DOHH2 (cell line): ENCODE measurements at regions not wholly inside any gene's neighbourhood (a gene's known extent, or its start where the extent isn't known, plus 50 kb on each side); places are given as distances from the start of the nearest gene placed in this dataset.

Experiments used
- H3F3A ChIP-seq: fragments of 200-600 bp; sonication (generic), shearing (Covaris generic); 2 replicates; pipeline ENCODE4 v1.6.0; 2016; ENCODE audit warnings: antibody characterized with exemption, mild to moderate bottlenecking; ENCODE audit not compliant: control insufficient read depth, insufficient read depth
- H3K27ac ChIP-seq: fragments of 200-600 bp; sonication (generic); 2 replicates; pipeline ENCODE4 v1.5.1; 2014; ENCODE audit warnings: low read depth, mild to moderate bottlenecking, low read length, moderate library complexity
- H3K27me3 ChIP-seq: fragments of 200-600 bp; sonication (generic); 2 replicates; pipeline ENCODE4 v1.6.1; 2014; ENCODE audit warnings: mild to moderate bottlenecking, low read length, mixed read lengths; ENCODE audit not compliant: control insufficient read depth
- H3K36me3 ChIP-seq: fragments of 200-600 bp; sonication (generic); 2 replicates; pipeline ENCODE4 v1.6.1; 2014; ENCODE audit warnings: mild to moderate bottlenecking, low read length, moderate library complexity, mixed read lengths; ENCODE audit not compliant: control insufficient read depth
- H3K4me1 ChIP-seq: fragments of 200-600 bp; sonication (generic); 2 replicates; pipeline ENCODE4 v1.6.1; 2014; ENCODE audit warnings: mild to moderate bottlenecking, low read length, mixed read lengths; ENCODE audit not compliant: control insufficient read depth
- H3K4me2 ChIP-seq: fragments of 200-600 bp; sonication (generic); 2 replicates; pipeline ENCODE4 v1.6.0; 2014; ENCODE audit warnings: mild to moderate bottlenecking, low read length, moderate library complexity
- H3K4me3 ChIP-seq: fragments of 200-600 bp; sonication (generic); 2 replicates; pipeline ENCODE4 v1.5.1; 2014; ENCODE audit warnings: mild to moderate bottlenecking, low read length, mixed read lengths
- H3K79me2 ChIP-seq: fragments of 200-600 bp; sonication (generic); 2 replicates; pipeline ENCODE4 v1.6.1; 2014; ENCODE audit warnings: mild to moderate bottlenecking, low read length, mixed read lengths; ENCODE audit not compliant: control insufficient read depth
- H3K9me2 ChIP-seq: fragments of 200-600 bp; sonication (generic); replicated peaks from 2 replicates; pipeline ENCODE4 v1.6.1; 2014; ENCODE audit warnings: mild to moderate bottlenecking, low read length, mixed read lengths; ENCODE audit not compliant: control insufficient read depth
- H3K9me3 ChIP-seq: fragments of 200-600 bp; sonication (generic); 2 replicates; pipeline ENCODE4 v1.6.1; 2014; ENCODE audit warnings: antibody characterized with exemption, low read length, mixed read lengths; ENCODE audit not compliant: control insufficient read depth, insufficient read depth
- H4K20me1 ChIP-seq: fragments of 200-600 bp; sonication (generic); 2 replicates; pipeline ENCODE4 v1.6.0; 2014; ENCODE audit warnings: low read depth, mild to moderate bottlenecking, antibody characterized with exemption, low read length, moderate library complexity; ENCODE audit not compliant: control insufficient read depth, insufficient read depth
- EZH2phosphoT487 ChIP-seq: fragments of 200-600 bp; sonication (generic); IDR thresholded peaks from 2 replicates; pipeline ENCODE4 v1.6.1; 2017; ENCODE audit warnings: borderline replicate concordance, mild to moderate bottlenecking, antibody characterized with exemption, low read length, moderate library complexity, mixed read lengths
- TF ChIP-seq, protein P1 (sequence below): fragments of 200-600 bp; sonication (generic); IDR thresholded peaks from one replicate; pipeline ENCODE4 v1.5.1; 2014; ENCODE audit warnings: antibody characterized with exemption, mild to moderate bottlenecking, low read depth, low read length; ENCODE audit not compliant: poor library complexity, severe bottlenecking

DNA sequence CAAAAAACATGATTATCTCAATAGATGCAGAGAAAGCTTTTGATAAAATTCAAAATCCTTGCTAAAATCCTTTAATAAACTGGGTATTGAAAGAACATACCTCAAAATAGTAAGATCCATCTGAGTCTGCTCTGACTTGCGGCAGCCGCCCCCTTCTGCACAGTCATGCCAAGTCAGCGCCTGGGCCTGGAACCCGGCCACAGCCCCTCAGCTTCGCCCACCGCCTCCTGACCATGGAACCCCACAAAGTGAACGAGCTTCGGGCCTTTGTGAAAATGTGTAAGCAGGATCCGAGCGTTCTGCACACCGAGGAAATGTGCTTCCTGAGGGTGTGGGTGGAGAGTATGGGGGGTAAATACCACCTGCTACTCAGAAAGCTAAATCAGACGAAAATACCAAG, 270.9 kb upstream of the TFPI start:
- H3K9me3 ChIP-seq: no peaks in the 10 kb centered on the region
- no peaks in the 10 kb centered on the region for H3F3A ChIP-seq
- no peak overlapping the region for H3K4me3 ChIP-seq
- no peak overlapping the region for H3K4me2 ChIP-seq
- H3K9me2 ChIP-seq: no peaks in the 10 kb centered on the region
- no peaks in the 10 kb centered on the region for H3K27me3 ChIP-seq
- no peaks in the 10 kb centered on the region for H4K20me1 ChIP-seq
- H3K27ac ChIP-seq: no peak overlapping the region
- no peaks in the 10 kb centered on the region for H3K36me3 ChIP-seq
- H3K79me2 ChIP-seq: no peaks in the 10 kb centered on the region
- H3K4me1 ChIP-seq: no peaks in the 10 kb centered on the region
- TF ChIP-seq, protein P1, sequence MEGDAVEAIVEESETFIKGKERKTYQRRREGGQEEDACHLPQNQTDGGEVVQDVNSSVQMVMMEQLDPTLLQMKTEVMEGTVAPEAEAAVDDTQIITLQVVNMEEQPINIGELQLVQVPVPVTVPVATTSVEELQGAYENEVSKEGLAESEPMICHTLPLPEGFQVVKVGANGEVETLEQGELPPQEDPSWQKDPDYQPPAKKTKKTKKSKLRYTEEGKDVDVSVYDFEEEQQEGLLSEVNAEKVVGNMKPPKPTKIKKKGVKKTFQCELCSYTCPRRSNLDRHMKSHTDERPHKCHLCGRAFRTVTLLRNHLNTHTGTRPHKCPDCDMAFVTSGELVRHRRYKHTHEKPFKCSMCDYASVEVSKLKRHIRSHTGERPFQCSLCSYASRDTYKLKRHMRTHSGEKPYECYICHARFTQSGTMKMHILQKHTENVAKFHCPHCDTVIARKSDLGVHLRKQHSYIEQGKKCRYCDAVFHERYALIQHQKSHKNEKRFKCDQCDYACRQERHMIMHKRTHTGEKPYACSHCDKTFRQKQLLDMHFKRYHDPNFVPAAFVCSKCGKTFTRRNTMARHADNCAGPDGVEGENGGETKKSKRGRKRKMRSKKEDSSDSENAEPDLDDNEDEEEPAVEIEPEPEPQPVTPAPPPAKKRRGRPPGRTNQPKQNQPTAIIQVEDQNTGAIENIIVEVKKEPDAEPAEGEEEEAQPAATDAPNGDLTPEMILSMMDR: no peak
- no peak for TF ChIP-seq EZH2phosphoT487

DNA sequence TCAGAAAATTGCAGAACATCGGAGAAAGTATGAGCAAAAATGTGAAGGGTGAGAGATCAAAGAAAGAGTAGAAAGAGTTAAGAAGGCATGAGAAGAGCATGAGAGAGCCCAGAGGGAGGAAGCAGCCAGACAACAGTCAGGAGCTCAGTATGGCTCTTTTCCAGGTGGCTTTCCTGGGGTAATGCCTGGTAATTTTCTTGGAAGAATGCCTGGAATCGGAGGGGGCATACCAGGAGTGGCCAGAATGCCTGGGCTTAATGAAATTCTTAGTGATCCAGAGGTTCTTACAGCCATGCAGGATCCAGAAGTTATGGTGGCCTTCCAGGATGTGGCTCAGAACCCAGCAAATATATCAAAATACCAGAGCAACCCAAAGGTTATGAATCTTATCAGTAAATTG, 271.8 kb upstream of the TFPI start:
- Histone ChIP-seq H3K27me3 (no peaks in the 10 kb centered on the region), H3K4me1 (no peaks in the 10 kb centered on the region), H3F3A (no peaks in the 10 kb centered on the region), H3K9me3 (no peaks in the 10 kb centered on the region), H3K9me2 (no peaks in the 10 kb centered on the region), H3K36me3 (no peaks in the 10 kb centered on the region), H3K27ac (no peak overlapping the region), H3K79me2 (no peaks in the 10 kb centered on the region), H4K20me1 (no peaks in the 10 kb centered on the region), H3K4me3 (no peak overlapping the region), H3K4me2 (no peak overlapping the region)
- TF ChIP-seq, protein P1: no peak
- no peak for TF ChIP-seq EZH2phosphoT487

DNA sequence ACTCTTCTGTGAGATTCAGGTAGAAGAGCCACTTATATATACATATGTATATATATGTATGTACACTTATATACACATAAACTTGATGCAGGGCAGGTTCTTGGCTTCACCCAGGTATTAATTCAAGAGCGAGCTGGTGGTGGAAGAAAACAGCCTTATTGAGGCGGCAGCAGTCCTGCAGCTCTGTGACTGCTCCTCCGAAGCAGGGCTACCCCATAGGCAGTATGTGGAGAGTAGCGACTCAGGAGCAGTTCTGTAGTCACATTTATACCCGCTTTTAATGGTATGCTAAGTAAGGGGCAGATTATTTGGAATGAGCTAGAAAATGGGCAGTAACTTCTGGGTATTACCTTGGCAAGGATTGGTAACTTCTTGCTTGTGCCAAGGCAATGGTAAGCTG, 280.6 kb upstream of the TFPI start:
- Histone ChIP-seq H3K9me3 (no peaks in the 10 kb centered on the region), H3K27me3 (no peaks in the 10 kb centered on the region), H3K79me2 (no peaks in the 10 kb centered on the region), H3K4me2 (no peak overlapping the region), H4K20me1 (no peaks in the 10 kb centered on the region), H3F3A (no peaks in the 10 kb centered on the region), H3K27ac (no peak overlapping the region), H3K9me2 (no peaks in the 10 kb centered on the region), H3K4me3 (no peak overlapping the region), H3K36me3 (no peaks in the 10 kb centered on the region), H3K4me1 (no peaks in the 10 kb centered on the region)
- TF ChIP-seq, protein P1: no peak
- no peak for TF ChIP-seq EZH2phosphoT487

DNA sequence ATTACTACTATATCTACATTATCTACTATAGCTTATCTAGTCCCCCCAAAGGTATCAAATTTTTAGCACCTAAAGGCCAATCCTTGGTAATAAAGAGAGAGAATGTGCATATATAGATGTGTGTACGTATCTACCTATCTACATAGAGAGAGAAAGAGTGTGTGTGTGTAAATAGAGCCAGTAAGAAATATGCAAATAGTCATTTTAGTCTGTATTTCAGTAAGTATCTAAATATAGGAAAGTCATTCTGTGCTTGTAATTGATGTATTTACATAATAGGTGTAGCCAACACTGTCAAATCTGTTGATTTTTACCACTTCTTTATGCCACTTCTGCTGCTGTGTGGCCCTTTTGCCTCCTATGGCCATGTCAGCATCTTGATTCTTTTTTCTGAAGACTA, 284.5 kb upstream of the TFPI start:
- no peaks in the 10 kb centered on the region for H3K79me2 ChIP-seq
- H3K36me3 ChIP-seq: no peaks in the 10 kb centered on the region
- H4K20me1 ChIP-seq: no peaks in the 10 kb centered on the region
- no peak overlapping the region for H3K27ac ChIP-seq
- no peaks in the 10 kb centered on the region for H3K4me1 ChIP-seq
- no peak overlapping the region for H3K4me3 ChIP-seq
- H3F3A ChIP-seq: no peaks in the 10 kb centered on the region
- no peaks in the 10 kb centered on the region for H3K9me3 ChIP-seq
- TF ChIP-seq EZH2phosphoT487: no peak
- TF ChIP-seq, protein P1: no peak
- H3K4me2 ChIP-seq: no peak overlapping the region
- no peaks in the 10 kb centered on the region for H3K27me3 ChIP-seq
- H3K9me2 ChIP-seq: no peaks in the 10 kb centered on the region
